ENCODE measurements at regions not wholly inside any gene's neighbourhood (a gene's known extent, or its start where the extent isn't known, plus 50 kb on each side); places are given as distances from the start of the nearest gene placed in this dataset.

- TF ChIP-seq POLR2AphosphoS5 (IDR thresholded peaks at IDR 0.05; ENCODE audit: low read depth) (no peak), CREB1 (CRISPR knock-in tag; IDR thresholded peaks at IDR 0.05; ENCODE audit: low read depth) (no peak), CTCF (conservative IDR thresholded peaks at IDR 0.05; ENCODE audit: low read depth in 2 of 2) (no peak), EZH2 (IDR thresholded peaks at IDR 0.05; ENCODE audit: low read depth, unreplicated experiment) (no peak), JUNB (IDR thresholded peaks at IDR 0.05; ENCODE audit: unreplicated experiment) (no peak), ZNF114 (CRISPR knock-in tag; IDR thresholded peaks at IDR 0.05) (no peak), ZNF331 (CRISPR knock-in tag; IDR thresholded peaks at IDR 0.05; ENCODE audit: low read depth) (no peak)
- TF ChIP-seq, protein P1, sequence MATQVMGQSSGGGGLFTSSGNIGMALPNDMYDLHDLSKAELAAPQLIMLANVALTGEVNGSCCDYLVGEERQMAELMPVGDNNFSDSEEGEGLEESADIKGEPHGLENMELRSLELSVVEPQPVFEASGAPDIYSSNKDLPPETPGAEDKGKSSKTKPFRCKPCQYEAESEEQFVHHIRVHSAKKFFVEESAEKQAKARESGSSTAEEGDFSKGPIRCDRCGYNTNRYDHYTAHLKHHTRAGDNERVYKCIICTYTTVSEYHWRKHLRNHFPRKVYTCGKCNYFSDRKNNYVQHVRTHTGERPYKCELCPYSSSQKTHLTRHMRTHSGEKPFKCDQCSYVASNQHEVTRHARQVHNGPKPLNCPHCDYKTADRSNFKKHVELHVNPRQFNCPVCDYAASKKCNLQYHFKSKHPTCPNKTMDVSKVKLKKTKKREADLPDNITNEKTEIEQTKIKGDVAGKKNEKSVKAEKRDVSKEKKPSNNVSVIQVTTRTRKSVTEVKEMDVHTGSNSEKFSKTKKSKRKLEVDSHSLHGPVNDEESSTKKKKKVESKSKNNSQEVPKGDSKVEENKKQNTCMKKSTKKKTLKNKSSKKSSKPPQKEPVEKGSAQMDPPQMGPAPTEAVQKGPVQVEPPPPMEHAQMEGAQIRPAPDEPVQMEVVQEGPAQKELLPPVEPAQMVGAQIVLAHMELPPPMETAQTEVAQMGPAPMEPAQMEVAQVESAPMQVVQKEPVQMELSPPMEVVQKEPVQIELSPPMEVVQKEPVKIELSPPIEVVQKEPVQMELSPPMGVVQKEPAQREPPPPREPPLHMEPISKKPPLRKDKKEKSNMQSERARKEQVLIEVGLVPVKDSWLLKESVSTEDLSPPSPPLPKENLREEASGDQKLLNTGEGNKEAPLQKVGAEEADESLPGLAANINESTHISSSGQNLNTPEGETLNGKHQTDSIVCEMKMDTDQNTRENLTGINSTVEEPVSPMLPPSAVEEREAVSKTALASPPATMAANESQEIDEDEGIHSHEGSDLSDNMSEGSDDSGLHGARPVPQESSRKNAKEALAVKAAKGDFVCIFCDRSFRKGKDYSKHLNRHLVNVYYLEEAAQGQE (IDR thresholded peaks at IDR 0.05; ENCODE audit: unreplicated experiment): no peak
These were observed 58.3 kb upstream of the CSNK1A1L start for GRCh38 chr13:37163641-37164265.

Data from GM23338 (cell line).